Astrocyte (in vitro differentiated cells and primary cell): ENCODE measurements at regions not wholly inside any gene's neighbourhood (a gene's known extent, or its start where the extent isn't known, plus 50 kb on each side); places are given as distances from the start of the nearest gene placed in this dataset.

Source experiments
- CTCF ChIP-seq: IDR thresholded peaks from 2 replicates; pipeline ENCODE4 v1.5.1; 2011; ENCODE audit warnings: low read depth, mild to moderate bottlenecking, inconsistent platforms, low read length, moderate library complexity; ENCODE audit not compliant: insufficient read depth
- EZH2 ChIP-seq: IDR thresholded peaks from 2 replicates; pipeline ENCODE4 v1.6.1; 2012; ENCODE audit warnings: mild to moderate bottlenecking, low read length, inconsistent platforms; ENCODE audit not compliant: insufficient read depth

GRCh38 chr2:16272038-16272788, 331.9 kb downstream of the MYCN start:
- no peak for TF ChIP-seq CTCF
- TF ChIP-seq EZH2: no peak
